ENCODE measurements at regions not wholly inside any gene's neighbourhood (a gene's known extent, or its start where the extent isn't known, plus 50 kb on each side); places are given as distances from the start of the nearest gene placed in this dataset.

DNA sequence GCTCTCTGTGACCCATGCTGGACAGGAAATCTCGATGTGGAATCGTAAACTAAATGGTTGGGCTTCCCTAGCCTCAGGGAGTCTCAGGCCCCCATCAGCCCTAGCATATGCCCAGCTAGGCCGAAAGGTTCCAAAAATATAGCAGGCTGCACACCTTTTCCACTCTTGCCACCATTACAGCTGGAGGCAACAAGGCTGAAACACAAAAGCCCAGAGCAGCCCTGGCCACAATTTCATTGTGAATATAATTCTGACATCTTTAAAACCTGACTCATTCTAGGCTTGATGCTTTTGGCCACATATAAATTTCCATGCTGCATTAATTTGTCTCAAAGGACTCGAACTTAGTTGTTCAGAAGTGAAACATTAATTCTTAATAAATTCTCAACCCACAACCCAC, 382.2 kb downstream of the GRIN2B start (continued):
- TF ChIP-seq IRF5 (IDR thresholded peaks at IDR 0.05; ENCODE audit: borderline replicate concordance) = no peak

GRCh38 chr12:13597837-13598236, 383.6 kb downstream of the GRIN2B start:
- BruUV-seq (replicated peaks) = no TSS peak
- no peak for TF ChIP-seq BCLAF1 (IDR thresholded peaks at IDR 0.05)
- TF ChIP-seq RUNX3 (IDR thresholded peaks at IDR 0.05; ENCODE audit: low read length) = no peak
- TF ChIP-seq E2F8 (IDR thresholded peaks at IDR 0.05; ENCODE audit: low read depth, partially characterized antibody) = no peak
- TF ChIP-seq, protein P1, sequence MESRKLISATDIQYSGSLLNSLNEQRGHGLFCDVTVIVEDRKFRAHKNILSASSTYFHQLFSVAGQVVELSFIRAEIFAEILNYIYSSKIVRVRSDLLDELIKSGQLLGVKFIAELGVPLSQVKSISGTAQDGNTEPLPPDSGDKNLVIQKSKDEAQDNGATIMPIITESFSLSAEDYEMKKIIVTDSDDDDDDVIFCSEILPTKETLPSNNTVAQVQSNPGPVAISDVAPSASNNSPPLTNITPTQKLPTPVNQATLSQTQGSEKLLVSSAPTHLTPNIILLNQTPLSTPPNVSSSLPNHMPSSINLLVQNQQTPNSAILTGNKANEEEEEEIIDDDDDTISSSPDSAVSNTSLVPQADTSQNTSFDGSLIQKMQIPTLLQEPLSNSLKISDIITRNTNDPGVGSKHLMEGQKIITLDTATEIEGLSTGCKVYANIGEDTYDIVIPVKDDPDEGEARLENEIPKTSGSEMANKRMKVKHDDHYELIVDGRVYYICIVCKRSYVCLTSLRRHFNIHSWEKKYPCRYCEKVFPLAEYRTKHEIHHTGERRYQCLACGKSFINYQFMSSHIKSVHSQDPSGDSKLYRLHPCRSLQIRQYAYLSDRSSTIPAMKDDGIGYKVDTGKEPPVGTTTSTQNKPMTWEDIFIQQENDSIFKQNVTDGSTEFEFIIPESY (IDR thresholded peaks at IDR 0.05) = no peak
- TF ChIP-seq, protein P2, sequence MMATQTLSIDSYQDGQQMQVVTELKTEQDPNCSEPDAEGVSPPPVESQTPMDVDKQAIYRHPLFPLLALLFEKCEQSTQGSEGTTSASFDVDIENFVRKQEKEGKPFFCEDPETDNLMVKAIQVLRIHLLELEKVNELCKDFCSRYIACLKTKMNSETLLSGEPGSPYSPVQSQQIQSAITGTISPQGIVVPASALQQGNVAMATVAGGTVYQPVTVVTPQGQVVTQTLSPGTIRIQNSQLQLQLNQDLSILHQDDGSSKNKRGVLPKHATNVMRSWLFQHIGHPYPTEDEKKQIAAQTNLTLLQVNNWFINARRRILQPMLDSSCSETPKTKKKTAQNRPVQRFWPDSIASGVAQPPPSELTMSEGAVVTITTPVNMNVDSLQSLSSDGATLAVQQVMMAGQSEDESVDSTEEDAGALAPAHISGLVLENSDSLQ (IDR thresholded peaks at IDR 0.05) = no peak
- TF ChIP-seq HSF1 (IDR thresholded peaks at IDR 0.05; ENCODE audit: low read depth, low read length) = no peak
- TF ChIP-seq CBFB (IDR thresholded peaks at IDR 0.05; ENCODE audit: low read depth) = no peak
- no peak for TF ChIP-seq WRNIP1 (IDR thresholded peaks at IDR 0.05; ENCODE audit: borderline replicate concordance, low read depth, low read length)

More at GRCh38 chr12:13597837-13598236, 383.6 kb downstream of the GRIN2B start:
- ATAC-seq (no peak), DNase-seq (ENCODE audit: low read depth, low spot score) (no peak), FAIRE-seq (no peak)
- H3K27me3 ChIP-seq (replicated peaks in 1 of 2; ENCODE audit: control insufficient read depth in 2 of 2, insufficient read depth in 2 of 2, low read length in 1 of 2) = no peaks in the 10 kb centered on the region
- H3K79me2 ChIP-seq (ENCODE audit: control insufficient read depth, insufficient read depth, low read length) = no peaks in the 10 kb centered on the region
- ChIA-PET SMC1A (ENCODE audit: uncharacterized antibody, unreplicated experiment) (interaction anchor here (0.7 kb wide), 2 partner anchors 32 to 63 kb away, joined by 3 to 4 read pairs; no protein-coding TSS in a partner anchor), POLR2A (no interaction called here), RAD21 (ENCODE audit: unreplicated experiment) (interaction anchor here (1.2 kb wide), 1 partner anchor 62 kb away, joined by 5 read pairs; no protein-coding TSS in a partner anchor), CTCF (interaction anchor here (1.1 to 2.4 kb wide), 3 partner anchors 9 to 28 kb away, joined by 3 to 6 read pairs (median 3); no protein-coding TSS in a partner anchor)
- in situ Hi-C loops (cut with MboI) = no loop called here
- H3K36me3 ChIP-seq (ENCODE audit: control insufficient read depth in 2 of 2, insufficient read depth in 2 of 2, low read length in 1 of 2) = no peaks in the 10 kb centered on the region
- no peak overlapping the region for H3K4me3 ChIP-seq
- intact Hi-C loops (cut with micrococcal nuclease; ENCODE audit: unreplicated experiment) = no loop called here
- H3K4me2 ChIP-seq (ENCODE audit: control insufficient read depth, insufficient read depth) = no peak overlapping the region
- no peaks in the 10 kb centered on the region for H3K4me1 ChIP-seq (ENCODE audit: control insufficient read depth, insufficient read depth, low read length)
- no peak overlapping the region for H3K27ac ChIP-seq (ENCODE audit: control insufficient read depth, insufficient read depth)
- no peaks in the 10 kb centered on the region; the same call in 2 of the 3 replicates for H3K9me3 ChIP-seq (replicated peaks; ENCODE audit: control insufficient read depth, insufficient read depth, low read length)
- H3K9ac ChIP-seq (ENCODE audit: control insufficient read depth, insufficient read depth, low read length) = no peak overlapping the region
- no peak overlapping the region for H2AFZ ChIP-seq (ENCODE audit: control insufficient read depth, low read depth, low read length)
- no peaks in the 10 kb centered on the region for H4K20me1 ChIP-seq (ENCODE audit: control insufficient read depth, insufficient read depth)
- WGBS (ENCODE audit: insufficient coverage, insufficient replicate concordance, low lambda C conversion rate, missing lambda C conversion rate) = 0% methylated on average over 2 of the region's 2 CpGs

Measured in GM12878 (cell line).